HepG2 (cell line): ENCODE measurements at regions not wholly inside any gene's neighbourhood (a gene's known extent, or its start where the extent isn't known, plus 50 kb on each side); places are given as distances from the start of the nearest gene placed in this dataset.

Experiments
- ATAC-seq: fragments of 200-7000 bp; cut with Tn5 transposase; 3 replicates; pipeline ENCODE4 v1.9.1; 2020; ENCODE audit warnings: mild to moderate bottlenecking, moderate library complexity
- BruUV-seq: library from RNA; stranded (reverse); fragments of 400-500 nt; replicated peaks from 2 replicates; lab custom pipeline; 2021; lab: Mats Ljungman, UMichigan
- CTCF ChIA-PET: fragments of 300-600 bp; formaldehyde crosslinking; extraction: SDS; loops from one replicate; lab custom pipeline; 2021; ENCODE audit warnings: low total read pairs, inconsistent platforms, low intra/inter-chr PET ratio; lab: Yijun Ruan, JAX
- POLR2A ChIA-PET: fragments of 350-600 bp; sonication (Branson Sonifier 250); formaldehyde crosslinking; loops from one replicate; lab custom pipeline; 2020; ENCODE audit warnings: antibody characterized with exemption, inconsistent platforms; lab: Yijun Ruan, JAX
- DNase-seq: peaks from one replicate; pipeline ENCODE4 v3.0.0-alpha.2; 2015; ENCODE audit warnings: low spot score
- FAIRE-seq: peaks from 3 replicates; lab custom pipeline; 2011; peaks lifted over from hg19 to GRCh38; lab: Jason Lieb, UNC
- H2AFZ ChIP-seq: one replicate; pipeline ENCODE4 v1.6.1; 2011; ENCODE audit warnings: low read length, inconsistent platforms
- H3K27ac ChIP-seq: fragments of 300-600 bp; 3 replicates; pipeline ENCODE4 v1.8.0; 2011; ENCODE audit warnings: mixed run types, mild to moderate bottlenecking, mixed read lengths, low read length, inconsistent platforms; ENCODE audit not compliant: insufficient read depth; ENCODE audit errors: extremely low read length
- H3K27me3 ChIP-seq, 2 experiments: fragments of 200-600 bp in 1 of 2; 2 replicates in 1 of 2; 3 replicates in 1 of 2; pipeline versions ENCODE4 v1.6.0 to v1.8.0; 2011; ENCODE audit warnings: low read length in 2 of 2, mild to moderate bottlenecking in 2 of 2, moderate library complexity in 2 of 2, inconsistent platforms in 1 of 2; ENCODE audit not compliant: insufficient read depth in 2 of 2, control insufficient read depth in 1 of 2
- H3K36me3 ChIP-seq, 2 experiments: fragments of 200-600 bp in 1 of 2; replicated peaks in 1 of 2; 2 replicates in 1 of 2; 3 replicates in 1 of 2; pipeline versions ENCODE4 v1.5.1 to v1.8.0; 2011; ENCODE audit warnings: low read length in 2 of 2, inconsistent platforms in 1 of 2; ENCODE audit not compliant: insufficient read depth in 2 of 2, control insufficient read depth in 1 of 2
- H3K4me1 ChIP-seq: 2 replicates; pipeline ENCODE4 v1.5.1; 2012; ENCODE audit warnings: low read length, inconsistent platforms; ENCODE audit not compliant: insufficient read depth
- H3K4me2 ChIP-seq: 2 replicates; pipeline ENCODE4 v1.6.0; 2011; ENCODE audit warnings: low read depth, low read length, inconsistent platforms
- H3K4me3 ChIP-seq, 3 experiments: fragments of 200-600 bp in 1 of 3; sonication (generic), shearing (Covaris generic) in 1 of 3; replicated peaks in 1 of 3; 2 replicates each; pipeline ENCODE4 v1.5.1; 2011 to 2016; ENCODE audit warnings: low read length in 3 of 3, inconsistent platforms in 2 of 3, low read depth in 2 of 3, mild to moderate bottlenecking in 2 of 3, control low read depth in 1 of 3, mixed read lengths in 1 of 3; ENCODE audit not compliant: insufficient read depth in 1 of 3
- H3K79me2 ChIP-seq: one replicate; pipeline ENCODE4 v1.6.1; 2011; ENCODE audit warnings: low read length, inconsistent platforms; ENCODE audit not compliant: insufficient read depth
- H3K9ac ChIP-seq: 2 replicates; pipeline ENCODE4 v1.6.0; 2011; ENCODE audit warnings: mild to moderate bottlenecking, low read depth, low read length, inconsistent platforms; ENCODE audit not compliant: insufficient read depth
- H3K9me3 ChIP-seq: 2 replicates; pipeline ENCODE4 v1.5.1; 2012; ENCODE audit warnings: mild to moderate bottlenecking, low read length
- H4K20me1 ChIP-seq: 2 replicates; pipeline ENCODE4 v1.6.0; 2011; ENCODE audit warnings: inconsistent platforms, mild to moderate bottlenecking, low read length, moderate library complexity; ENCODE audit not compliant: insufficient read depth
- MAFF ChIP-seq: IDR thresholded peaks from 2 replicates; pipeline ENCODE4 v1.6.1; 2011; ENCODE audit warnings: low read depth, low read length, improper control_type of control experiment
- MAFK ChIP-seq, 2 experiments: IDR thresholded peaks in 1 of 2; conservative IDR thresholded peaks in 1 of 2; 2 replicates each; pipeline ENCODE4 v1.6.1; 2011; ENCODE audit warnings: improper control_type of control experiment in 2 of 2, low read length in 2 of 2
- RERE ChIP-seq: IDR thresholded peaks from 2 replicates; pipeline ENCODE4 v1.6.1; 2016; ENCODE audit warnings: low read depth, missing genetic modification reagents, missing compliant biosample characterization
- ZFP90 ChIP-seq: sonication (generic); formaldehyde crosslinking; IDR thresholded peaks from 2 replicates; pipeline ENCODE4 v1.8.0; 2022; ENCODE audit warnings: missing genetic modification reagents, mild to moderate bottlenecking, inconsistent platforms, borderline replicate concordance
- WGBS: methylation state at CpG from one replicate; pipeline ENCODE4 v1.1.6; 2017; ENCODE audit warnings: low lambda C conversion rate; 5-methylcytosine and 5-hydroxymethylcytosine counted together
- in situ Hi-C: cut with HindIII; loops from 2 replicates; pipeline ENCODE4 v1.10.0; 2017; ENCODE audit warnings: low pct_unique_long_range_greater_than_20kb; ENCODE audit not compliant: extremely low pct_ligation_motif_present
- intact Hi-C: fragments of 100-400 bp; cut with micrococcal nuclease; formaldehyde crosslinking; loops from one replicate; pipeline ENCODE4 v1.10.0; 2022; ENCODE audit not compliant: unreplicated experiment
- TF ChIP-seq, protein P1 (sequence below): sonication (generic); formaldehyde crosslinking; IDR thresholded peaks from 2 replicates; pipeline ENCODE4 v1.5.1; 2020; ENCODE audit warnings: missing genetic modification reagents, mild to moderate bottlenecking, borderline replicate concordance

- Histone ChIP-seq H2AFZ (no peak overlapping the region), H3K9me3 (no peaks in the 10 kb centered on the region; the same call in 1 of the 2 replicates), H3K79me2 (no peaks in the 10 kb centered on the region), H3K36me3 (no peaks in the 10 kb centered on the region), H3K4me1 (no peaks in the 10 kb centered on the region), H3K9ac (no peak overlapping the region), H4K20me1 (no peaks in the 10 kb centered on the region), H3K27ac (no peak overlapping the region), H3K4me3 (no peak overlapping the region), H3K4me2 (no peak overlapping the region), H3K27me3 (no peaks in the 10 kb centered on the region)
- ChIA-PET CTCF (no interaction called here), POLR2A (no interaction called here)
- DNase-seq (no peak), FAIRE-seq (no peak), ATAC-seq (no peak)
- no TSS peak for BruUV-seq
- intact Hi-C loops (no loop called here), in situ Hi-C loops (no loop called here)
- TF ChIP-seq MAFK (conservative IDR thresholded peaks at IDR 0.05 in 1 of 2, IDR thresholded peaks at IDR 0.05 in 1 of 2; ENCODE audit: low read length in 2 of 2): peak; percentile 58 to 69; a peak in 3 of 4 replicates
- no peak for TF ChIP-seq RERE
- peak; percentile 33; the same call in 1 of the 2 replicates for TF ChIP-seq MAFF
Observed at GRCh38 chr4:96383349-96383748, 543.5 kb downstream of the PDHA2 start.

DNA sequence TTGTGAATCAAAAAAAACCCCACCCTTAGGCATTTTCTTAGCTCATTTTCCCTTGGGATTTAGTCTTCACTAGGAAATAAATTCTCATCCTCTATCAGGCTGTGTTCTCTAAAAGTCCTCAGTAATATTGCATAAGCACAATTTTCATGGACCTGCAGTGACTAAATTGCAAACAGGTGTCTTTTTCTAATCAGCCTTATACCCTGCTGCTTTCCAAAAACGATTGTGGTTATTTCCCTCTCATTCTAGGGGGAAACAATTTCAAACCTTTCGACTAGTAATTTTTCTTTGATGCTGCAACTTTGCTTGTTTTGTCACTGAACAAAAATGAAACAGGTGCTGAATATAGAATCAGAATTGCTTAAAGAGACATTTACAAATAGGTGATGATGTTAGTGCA, 549.9 kb downstream of the PDHA2 start:
- Histone ChIP-seq H3K27me3 (no peaks in the 10 kb centered on the region), H3K79me2 (no peaks in the 10 kb centered on the region), H3K9ac (no peak overlapping the region), H3K4me3 (no peak overlapping the region), H3K9me3 (no peaks in the 10 kb centered on the region; the same call in 1 of the 2 replicates), H3K36me3 (no peaks in the 10 kb centered on the region), H2AFZ (no peak overlapping the region), H4K20me1 (no peaks in the 10 kb centered on the region), H3K4me1 (no peaks in the 10 kb centered on the region), H3K4me2 (no peak overlapping the region), H3K27ac (no peak overlapping the region)
- in situ Hi-C loops: no loop called here
- DNase-seq: no peak
- no peak for ATAC-seq
- BruUV-seq: no TSS peak
- FAIRE-seq: no peak
- WGBS: 0% methylated on average over 2 of the region's 2 CpGs
- ChIA-PET CTCF (no interaction called here), POLR2A (no interaction called here)
- intact Hi-C loops: no loop called here
- TF ChIP-seq, protein P1, sequence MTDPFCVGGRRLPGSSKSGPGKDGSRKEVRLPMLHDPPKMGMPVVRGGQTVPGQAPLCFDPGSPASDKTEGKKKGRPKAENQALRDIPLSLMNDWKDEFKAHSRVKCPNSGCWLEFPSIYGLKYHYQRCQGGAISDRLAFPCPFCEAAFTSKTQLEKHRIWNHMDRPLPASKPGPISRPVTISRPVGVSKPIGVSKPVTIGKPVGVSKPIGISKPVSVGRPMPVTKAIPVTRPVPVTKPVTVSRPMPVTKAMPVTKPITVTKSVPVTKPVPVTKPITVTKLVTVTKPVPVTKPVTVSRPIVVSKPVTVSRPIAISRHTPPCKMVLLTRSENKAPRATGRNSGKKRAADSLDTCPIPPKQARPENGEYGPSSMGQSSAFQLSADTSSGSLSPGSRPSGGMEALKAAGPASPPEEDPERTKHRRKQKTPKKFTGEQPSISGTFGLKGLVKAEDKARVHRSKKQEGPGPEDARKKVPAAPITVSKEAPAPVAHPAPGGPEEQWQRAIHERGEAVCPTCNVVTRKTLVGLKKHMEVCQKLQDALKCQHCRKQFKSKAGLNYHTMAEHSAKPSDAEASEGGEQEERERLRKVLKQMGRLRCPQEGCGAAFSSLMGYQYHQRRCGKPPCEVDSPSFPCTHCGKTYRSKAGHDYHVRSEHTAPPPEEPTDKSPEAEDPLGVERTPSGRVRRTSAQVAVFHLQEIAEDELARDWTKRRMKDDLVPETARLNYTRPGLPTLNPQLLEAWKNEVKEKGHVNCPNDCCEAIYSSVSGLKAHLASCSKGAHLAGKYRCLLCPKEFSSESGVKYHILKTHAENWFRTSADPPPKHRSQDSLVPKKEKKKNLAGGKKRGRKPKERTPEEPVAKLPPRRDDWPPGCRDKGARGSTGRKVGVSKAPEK: no peak
- TF ChIP-seq ZFP90 (CRISPR knock-in tag): no peak
